ENCODE measurements at regions not wholly inside any gene's neighbourhood (a gene's known extent, or its start where the extent isn't known, plus 50 kb on each side); places are given as distances from the start of the nearest gene placed in this dataset.

DNA sequence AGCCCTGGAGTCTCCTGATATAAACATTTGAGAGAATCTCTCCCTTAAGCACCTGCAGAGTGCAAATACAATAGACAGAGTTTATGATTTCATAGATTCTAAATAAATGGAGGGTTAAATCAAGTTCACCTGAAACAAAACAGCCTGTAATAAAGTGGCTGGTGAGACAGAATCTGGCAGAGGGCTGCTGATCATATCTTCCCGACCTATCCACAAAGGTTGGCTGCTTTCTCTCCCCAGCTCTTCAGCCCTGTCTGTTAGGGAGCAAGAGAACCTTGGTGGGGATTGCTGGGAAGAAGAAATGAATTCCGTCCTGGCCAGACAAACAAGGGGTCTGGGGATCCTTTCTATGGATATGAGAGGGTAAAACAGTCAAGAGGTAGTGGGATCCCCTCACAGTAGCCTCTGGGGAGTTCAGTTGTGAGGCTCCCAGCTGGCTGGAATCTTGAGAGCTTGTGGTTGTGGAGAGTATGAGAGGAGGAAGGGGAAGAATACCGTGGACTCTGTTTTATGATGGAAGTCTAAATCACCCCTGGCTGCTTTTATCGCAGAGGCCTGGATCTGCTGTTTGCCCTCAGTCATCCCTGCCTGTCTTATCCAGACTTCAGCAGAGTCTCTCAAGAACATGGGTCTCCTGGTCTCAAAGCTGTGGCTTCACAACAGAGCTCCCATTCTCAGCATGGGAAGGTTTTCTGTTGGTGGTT, 451.3 kb downstream of the NTRK3 start:
- peaks cover 0 to 5% of the 10 kb centered on the region in 2 donors for H3K9me3 Mint-ChIP-seq
- H3K27ac Mint-ChIP-seq, result no peak overlapping the region
- no peak for DNase-seq
- no peak for ATAC-seq
- no peaks in the 10 kb centered on the region for H3K4me1 Mint-ChIP-seq
- H3K4me3 Mint-ChIP-seq, result no peak overlapping the region
- no peaks in the 10 kb centered on the region for H3K27me3 Mint-ChIP-seq

DNA sequence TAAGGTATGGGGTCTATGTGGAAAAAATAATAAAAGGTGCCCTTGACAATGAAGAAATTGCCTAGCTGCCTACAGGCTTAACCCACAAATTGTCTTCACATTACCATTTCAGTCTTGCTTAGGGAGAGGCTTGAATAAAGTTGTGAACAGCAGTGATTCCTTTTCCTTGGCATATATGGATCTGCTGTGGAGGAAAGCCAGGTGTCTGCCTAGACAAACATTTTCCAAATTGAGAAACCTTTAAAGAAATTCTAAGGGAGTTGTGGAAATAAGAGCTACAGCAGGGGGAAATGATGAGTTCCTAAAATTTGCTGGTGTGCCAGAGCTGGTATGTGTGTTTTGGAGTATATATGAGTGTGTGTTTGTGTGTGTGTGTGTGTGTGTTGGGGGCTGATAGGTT, 452.1 kb downstream of the NTRK3 start:
- no peak for DNase-seq
- H3K27me3 Mint-ChIP-seq, result no peaks in the 10 kb centered on the region
- H3K9me3 Mint-ChIP-seq, result peaks cover 0 to 5% of the 10 kb centered on the region in 2 donors
- ATAC-seq, result no peak
- no peak overlapping the region for H3K27ac Mint-ChIP-seq
- H3K4me3 Mint-ChIP-seq, result no peak overlapping the region
- H3K4me1 Mint-ChIP-seq, result no peaks in the 10 kb centered on the region

DNA sequence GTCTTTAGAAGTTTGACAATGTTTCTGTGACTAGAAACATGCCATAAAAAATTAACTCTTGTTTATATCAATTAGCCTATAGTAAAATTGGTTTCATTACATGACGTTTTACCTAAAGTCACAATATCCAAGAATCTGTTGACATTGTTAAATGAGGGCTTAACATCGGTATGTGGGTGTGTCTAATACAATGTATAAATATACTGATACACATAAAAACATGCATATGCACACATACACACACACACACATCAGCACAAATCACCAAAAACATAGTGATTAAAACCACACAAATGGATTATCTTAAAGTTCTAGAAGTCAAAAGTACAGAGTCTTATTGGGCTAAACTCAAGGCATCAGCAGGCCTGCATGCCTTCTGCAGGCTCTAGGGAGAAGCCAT, 456.7 kb downstream of the NTRK3 start:
- Mint-ChIP-seq H3K9me3 (peaks cover 0 to 5% of the 10 kb centered on the region in 2 donors), H3K27me3 (no peaks in the 10 kb centered on the region), H3K27ac (no peak overlapping the region), H3K4me3 (no peak overlapping the region), H3K4me1 (no peaks in the 10 kb centered on the region)
- ATAC-seq (no peak), DNase-seq (no peak)

DNA sequence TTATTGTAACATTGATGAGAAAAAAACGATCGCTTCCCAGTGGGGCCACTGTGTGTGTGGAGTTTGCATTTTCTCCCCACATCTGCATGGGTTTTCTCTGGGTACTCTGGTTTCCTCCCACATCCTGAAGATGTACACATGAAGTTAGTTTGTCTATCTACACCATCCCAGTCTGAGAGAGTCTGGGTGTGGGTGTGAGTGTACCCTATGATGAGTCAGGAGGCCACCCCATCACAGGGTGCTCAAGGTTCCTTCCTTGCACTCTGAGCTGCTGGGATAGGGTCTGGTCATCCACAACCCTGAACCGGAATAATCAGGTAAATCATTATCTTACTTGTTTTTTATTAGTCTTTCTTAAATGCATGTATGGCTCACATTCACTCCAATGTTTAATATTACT, 457.1 kb downstream of the NTRK3 start:
- Mint-ChIP-seq H3K27me3 (no peaks in the 10 kb centered on the region), H3K4me1 (no peaks in the 10 kb centered on the region), H3K4me3 (no peak overlapping the region), H3K9me3 (peaks cover 0 to 5% of the 10 kb centered on the region in 2 donors), H3K27ac (no peak overlapping the region)
- ATAC-seq, result no peak
- DNase-seq, result no peak

DNA sequence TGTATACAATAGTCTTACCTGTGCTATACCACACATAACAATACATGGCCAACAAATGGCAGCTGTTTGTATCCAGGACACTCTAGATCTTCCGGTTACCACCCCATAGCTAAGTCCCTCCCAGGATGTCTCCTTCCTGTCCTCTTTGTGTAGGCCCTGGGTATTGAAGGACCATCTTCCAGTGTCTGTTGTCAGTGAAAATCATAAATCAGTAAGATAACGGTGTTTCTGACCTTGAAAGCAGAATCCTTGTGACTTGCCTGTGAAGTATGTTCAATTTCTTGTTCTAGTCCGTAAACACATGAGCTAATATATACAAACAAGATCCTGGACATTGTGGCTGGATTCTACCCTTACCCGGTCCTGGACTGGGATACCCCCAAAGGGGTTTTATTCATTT, 462.8 kb downstream of the NTRK3 start:
- no peak for DNase-seq
- H3K4me1 Mint-ChIP-seq, result no peaks in the 10 kb centered on the region
- no peaks in the 10 kb centered on the region for H3K27me3 Mint-ChIP-seq
- no peak overlapping the region for H3K27ac Mint-ChIP-seq
- no peak for ATAC-seq
- H3K9me3 Mint-ChIP-seq, result peaks cover 0 to 4% of the 10 kb centered on the region in 2 donors
- no peak overlapping the region for H3K4me3 Mint-ChIP-seq

DNA sequence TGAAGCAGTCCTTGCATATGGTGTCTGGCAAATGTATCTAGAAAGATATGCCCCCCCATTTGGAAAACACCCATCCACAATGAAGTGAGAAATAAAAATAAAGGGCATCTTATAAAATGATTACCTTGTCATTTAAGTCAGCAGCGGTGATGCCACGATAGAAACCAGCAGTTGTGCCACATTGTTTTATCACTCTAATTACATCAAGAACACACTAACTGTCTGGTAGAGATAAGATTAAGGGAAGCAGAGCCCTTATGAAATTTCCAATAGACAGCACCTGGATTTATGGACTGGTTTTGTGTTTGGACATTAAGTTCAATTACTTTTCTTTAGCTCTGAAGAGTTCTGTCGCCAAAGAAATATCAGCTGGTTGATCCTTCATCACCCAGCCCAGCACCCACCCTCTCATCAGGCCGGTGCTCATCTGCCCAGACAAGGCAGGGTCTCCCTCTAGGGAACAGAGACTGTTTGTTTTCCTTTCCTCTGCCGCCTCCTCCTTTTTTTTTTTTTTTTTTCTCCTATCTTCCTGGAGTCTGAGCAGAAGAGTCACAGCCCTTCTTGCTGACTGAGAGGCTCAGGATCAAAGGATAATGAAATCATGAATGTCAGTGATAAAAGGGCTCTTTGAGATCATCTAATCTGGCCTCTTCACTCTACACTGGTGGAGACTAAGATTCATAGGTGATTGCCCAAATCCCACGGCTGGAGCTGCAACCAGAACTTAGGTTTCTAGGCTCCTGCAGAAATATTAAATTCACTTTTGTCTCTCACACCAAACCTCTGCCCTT, 464.1 kb downstream of the NTRK3 start:
- Mint-ChIP-seq H3K27me3 (no peaks in the 10 kb centered on the region), H3K4me1 (no peaks in the 10 kb centered on the region), H3K27ac (no peak overlapping the region), H3K9me3 (peaks cover 0 to 4% of the 10 kb centered on the region in 2 donors), H3K4me3 (no peak overlapping the region)
- DNase-seq (no peak), ATAC-seq (no peak)

DNA sequence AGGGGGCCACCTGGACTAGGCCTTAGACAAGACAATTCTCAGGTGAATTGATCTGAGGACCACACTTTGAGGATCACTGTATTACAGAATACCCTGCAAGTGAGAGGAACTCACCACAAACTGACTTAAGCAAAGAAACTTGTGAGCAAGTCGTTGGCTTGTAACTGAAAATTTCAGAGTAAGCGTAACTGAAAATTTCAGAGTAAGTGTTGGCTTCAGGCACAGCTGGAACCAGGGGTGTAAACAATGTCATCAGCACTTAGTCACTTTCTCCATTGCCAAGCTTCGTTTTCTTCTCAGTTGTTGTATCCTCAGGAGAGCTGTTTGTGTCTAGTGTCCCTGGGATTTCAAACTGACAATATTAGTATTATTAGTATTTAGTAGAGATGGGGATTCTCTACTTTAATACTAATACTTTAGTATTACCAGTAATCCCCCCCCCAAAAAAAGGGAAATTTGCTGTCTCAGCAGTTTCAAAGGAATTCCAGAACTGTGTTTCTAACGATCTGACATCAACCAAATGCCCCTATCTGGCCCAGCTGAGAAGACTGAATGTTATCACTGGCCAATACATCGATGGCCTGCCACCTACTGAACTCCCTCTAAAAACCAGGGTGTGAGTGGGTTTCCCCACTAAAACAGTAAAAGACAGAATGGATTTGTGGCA, 474.4 kb downstream of the NTRK3 start:
- no peak overlapping the region for H3K27ac Mint-ChIP-seq
- H3K27me3 Mint-ChIP-seq, result no peaks in the 10 kb centered on the region
- no peaks in the 10 kb centered on the region for H3K4me1 Mint-ChIP-seq
- no peak overlapping the region for H3K4me3 Mint-ChIP-seq
- no peak for DNase-seq
- no peak for ATAC-seq
- peaks cover 0 to 8% of the 10 kb centered on the region in 2 donors for H3K9me3 Mint-ChIP-seq

DNA sequence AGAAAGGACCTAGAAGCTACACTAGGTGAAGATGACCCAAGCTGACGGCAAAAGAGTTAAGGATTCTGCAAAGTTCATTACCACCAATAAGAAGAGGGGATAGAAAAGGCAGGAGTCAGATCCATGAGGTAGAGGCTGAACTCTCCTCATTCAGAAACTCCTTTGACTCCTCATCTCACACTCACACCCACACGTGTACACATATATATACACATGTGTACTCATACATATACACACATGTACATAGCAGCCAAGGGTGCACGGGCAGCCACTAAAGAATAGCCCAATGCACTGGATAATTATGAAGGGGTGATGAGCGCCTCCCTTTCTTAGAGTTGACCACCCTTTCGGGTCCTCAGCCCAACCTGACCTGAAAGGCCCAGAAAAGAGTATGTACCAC, 476.8 kb downstream of the NTRK3 start:
- Mint-ChIP-seq H3K27me3 (no peaks in the 10 kb centered on the region), H3K9me3 (peaks cover 0 to 10% of the 10 kb centered on the region in 2 donors), H3K4me3 (no peak overlapping the region), H3K27ac (no peak overlapping the region), H3K4me1 (no peaks in the 10 kb centered on the region)
- no peak for DNase-seq
- no peak for ATAC-seq

DNA sequence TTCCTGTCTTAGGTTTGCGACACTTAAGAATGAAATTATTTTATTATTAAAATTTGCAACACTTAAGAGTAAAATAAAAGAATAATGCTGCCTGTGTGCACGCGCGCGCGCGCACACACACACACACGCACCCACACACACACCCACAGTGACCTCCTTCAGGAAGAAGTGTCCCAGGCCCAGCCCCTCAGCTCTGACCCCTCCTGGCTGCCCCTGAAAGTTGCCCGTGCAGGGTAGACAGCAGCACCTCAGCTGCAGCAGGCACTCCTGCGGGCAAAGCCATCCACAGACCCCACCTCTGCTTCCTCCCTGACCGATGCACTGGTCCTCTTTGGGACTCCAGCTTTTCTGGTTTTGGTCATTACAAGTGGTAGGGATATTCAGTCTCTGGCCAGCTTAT, 478.2 kb downstream of the NTRK3 start:
- H3K4me1 Mint-ChIP-seq, result no peaks in the 10 kb centered on the region
- no peak for ATAC-seq

DNA sequence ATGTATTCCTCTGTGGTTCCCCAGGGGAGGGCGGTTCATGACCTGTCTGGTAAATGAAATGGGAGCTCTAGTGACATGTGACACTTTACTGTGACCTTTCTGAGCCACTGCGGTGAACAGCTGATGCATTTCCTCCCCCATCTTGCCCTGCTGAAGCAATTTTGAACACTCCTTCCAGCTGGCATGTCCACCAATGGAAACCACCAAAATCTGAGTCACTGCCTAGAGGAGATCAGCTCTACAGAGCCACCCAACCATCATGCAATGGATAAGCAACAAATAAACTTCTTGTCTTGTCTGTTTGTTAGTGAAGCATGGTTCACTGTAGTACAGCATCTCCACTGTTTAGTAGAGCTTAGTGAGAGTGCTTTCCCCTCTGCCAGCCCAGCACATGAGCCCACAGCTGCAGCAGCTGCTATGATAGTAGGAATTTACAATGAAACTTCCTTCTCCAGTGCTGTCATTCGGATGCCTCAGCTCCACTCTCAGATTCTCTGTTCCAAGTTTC, 479.4 kb downstream of the NTRK3 start:
- no peak overlapping the region for H3K27ac Mint-ChIP-seq
- DNase-seq (no peak), ATAC-seq (no peak)
- no peak overlapping the region for H3K4me3 Mint-ChIP-seq
- peaks cover 0 to 15% of the 10 kb centered on the region in 2 donors for H3K9me3 Mint-ChIP-seq
- H3K4me1 Mint-ChIP-seq, result no peaks in the 10 kb centered on the region
- no peaks in the 10 kb centered on the region for H3K27me3 Mint-ChIP-seq

More for the DNA sequence above, 478.2 kb downstream of the NTRK3 start:
- Mint-ChIP-seq H3K27me3 (no peaks in the 10 kb centered on the region), H3K27ac (no peak overlapping the region), H3K4me3 (no peak overlapping the region), H3K9me3 (peaks cover 0 to 10% of the 10 kb centered on the region in 2 donors)
- no peak for DNase-seq

DNA sequence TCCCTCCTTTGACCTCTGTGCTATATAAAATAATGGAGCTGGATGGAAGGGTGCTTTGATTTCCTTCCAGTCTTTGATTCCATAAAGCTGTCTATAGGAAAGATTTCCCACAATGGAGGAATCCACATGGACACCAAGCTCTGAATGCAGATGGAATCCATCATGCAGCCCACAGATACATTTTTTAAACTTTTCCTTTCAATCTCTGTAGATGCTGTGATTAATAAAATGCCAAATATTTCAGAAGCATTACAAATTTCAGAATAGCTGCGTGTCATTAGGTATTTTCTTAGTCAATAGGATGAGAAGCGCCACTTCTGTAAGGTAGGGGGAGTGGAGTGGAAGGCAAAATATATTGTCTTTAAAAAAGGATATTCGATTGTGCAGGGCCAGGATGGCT, 489.0 kb downstream of the NTRK3 start:
- H3K4me3 Mint-ChIP-seq, result no peak overlapping the region
- no peaks in the 10 kb centered on the region for H3K27me3 Mint-ChIP-seq
- no peak overlapping the region for H3K27ac Mint-ChIP-seq
- DNase-seq (no peak), ATAC-seq (no peak)
- no peaks in the 10 kb centered on the region for H3K4me1 Mint-ChIP-seq
- H3K9me3 Mint-ChIP-seq, result peaks cover 18 to 35% of the 10 kb centered on the region in 2 donors

DNA sequence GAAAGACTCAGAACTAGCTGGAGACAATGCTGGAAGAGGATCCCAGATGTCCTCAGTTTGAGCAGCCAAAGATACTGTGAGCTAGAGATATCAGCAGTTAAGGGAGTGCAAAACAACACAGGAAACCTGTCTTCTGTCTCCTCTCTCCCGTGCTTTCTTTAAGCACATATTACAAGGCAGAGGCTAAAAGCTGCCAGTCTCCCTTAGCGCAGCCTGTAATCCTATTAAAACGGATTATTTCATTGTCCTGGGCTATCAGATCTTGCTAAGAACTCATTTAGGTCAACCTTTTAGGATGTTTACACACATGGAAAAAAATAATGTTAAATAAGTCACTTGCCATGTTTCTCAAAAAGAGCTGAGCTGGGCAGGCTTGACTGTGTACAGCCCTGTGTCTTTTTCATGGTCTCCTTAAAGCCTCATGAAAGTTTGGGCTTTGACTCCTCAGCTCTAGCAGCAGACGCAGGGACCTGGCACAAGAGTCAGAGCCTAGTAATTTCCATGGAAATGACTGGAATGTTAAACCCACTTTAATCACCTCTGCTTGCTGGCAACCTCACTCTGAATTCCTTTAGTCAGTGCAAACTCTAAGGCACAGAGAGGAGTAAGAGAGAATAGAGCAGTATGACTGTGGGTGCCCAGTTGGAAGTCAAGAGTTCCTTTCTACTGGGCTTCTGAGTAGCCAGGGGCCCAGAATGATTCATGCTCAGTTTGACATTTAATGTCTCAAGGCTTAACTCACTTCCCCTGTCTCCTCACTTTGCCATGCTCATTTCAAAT, 491.9 kb downstream of the NTRK3 start:
- Mint-ChIP-seq H3K27ac (peak overlapping the region in 1 of 2 donors; percentile 15), H3K9me3 (peaks cover 10 to 16% of the 10 kb centered on the region in 2 donors), H3K27me3 (no peaks in the 10 kb centered on the region), H3K4me3 (no peak overlapping the region), H3K4me1 (peaks cover 13% of the 10 kb centered on the region)
- ATAC-seq, result no peak
- DNase-seq, result no peak

DNA sequence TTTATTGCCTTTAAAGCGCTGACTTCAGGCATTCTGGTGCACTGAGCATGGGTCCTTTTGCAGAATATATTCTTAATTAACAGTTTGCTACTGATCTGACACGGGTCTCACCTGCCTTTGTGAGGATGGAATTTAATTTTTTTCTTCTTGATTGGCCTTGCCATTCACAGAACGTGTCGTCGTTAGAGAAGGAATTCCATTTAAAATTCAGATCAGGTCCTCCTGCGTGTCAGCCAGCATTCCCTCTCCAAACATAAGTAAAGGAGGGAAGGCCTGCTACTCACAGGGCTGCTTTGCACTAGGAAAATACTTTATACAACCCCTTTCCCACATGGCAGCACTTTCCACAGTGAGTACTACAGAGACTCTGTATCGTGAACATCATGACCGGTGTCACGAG, 492.7 kb downstream of the NTRK3 start:
- Mint-ChIP-seq H3K4me1 (peaks cover 13% of the 10 kb centered on the region), H3K27ac (no peak overlapping the region), H3K4me3 (no peak overlapping the region), H3K27me3 (no peaks in the 10 kb centered on the region), H3K9me3 (peaks cover 6 to 13% of the 10 kb centered on the region in 2 donors)
- no peak for DNase-seq
- ATAC-seq, result no peak

DNA sequence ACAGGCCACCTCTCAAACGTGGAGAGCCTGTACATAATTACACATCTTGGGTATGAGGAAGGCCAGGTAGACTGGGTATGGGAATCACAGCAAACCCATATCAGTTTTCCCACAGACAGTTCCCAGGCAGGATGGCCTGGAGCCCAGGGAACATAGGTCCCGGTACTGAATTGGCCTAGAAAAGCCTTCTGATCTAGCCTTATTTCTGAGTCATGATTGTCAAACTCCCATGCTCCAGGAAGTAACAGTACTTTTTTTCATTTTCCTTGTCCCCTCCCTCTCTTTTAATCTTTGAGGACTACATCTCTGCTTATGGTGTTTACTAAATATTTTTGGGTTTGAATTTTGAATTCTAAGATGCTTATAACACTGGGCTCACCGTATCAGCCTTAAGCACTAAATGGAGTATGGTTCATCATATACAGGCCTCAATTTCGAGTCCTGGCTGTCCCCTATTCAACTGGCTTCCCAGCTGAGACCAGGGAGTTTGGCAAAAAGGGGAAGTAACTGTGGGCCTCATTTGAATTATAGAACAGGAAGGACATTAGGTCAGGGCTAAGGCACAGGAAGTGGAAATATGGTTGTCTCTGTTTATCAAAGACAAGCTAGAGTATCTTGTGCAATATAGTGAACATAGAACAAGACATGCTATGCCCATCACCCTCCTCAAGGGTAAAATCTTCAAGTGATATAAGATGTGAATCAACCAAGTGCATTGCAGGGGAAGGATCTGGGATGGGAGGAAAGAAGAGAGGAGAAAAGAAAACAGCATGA, 494.6 kb downstream of the NTRK3 start:
- H3K27me3 Mint-ChIP-seq, result peaks cover 5% of the 10 kb centered on the region
- ATAC-seq (peak; percentile 42), DNase-seq (no peak)
- peaks cover 13% of the 10 kb centered on the region for H3K4me1 Mint-ChIP-seq
- peaks cover 0 to 3% of the 10 kb centered on the region in 2 donors for H3K9me3 Mint-ChIP-seq
- no peak overlapping the region for H3K4me3 Mint-ChIP-seq
- peak overlapping the region; percentile 49 to 73 for H3K27ac Mint-ChIP-seq
